Esophagus muscularis mucosa (tissue), 4 donors: ENCODE measurements at regions not wholly inside any gene's neighbourhood (a gene's known extent, or its start where the extent isn't known, plus 50 kb on each side); places are given as distances from the start of the nearest gene placed in this dataset.

Experiments
- DNase-seq: peaks from one replicate; pipeline ENCODE4 v3.0.0-alpha.2; 2017; ENCODE audit errors: extremely low spot score
- H3K27ac ChIP-seq, 4 donors: fragments of 200-600 bp; sonication (generic); replicated peaks in 1 of 4; 1 replicate in 3 of 4; 2 replicates in 1 of 4; pipeline ENCODE4 v1.5.1; 2016 to 2019; ENCODE audit warnings: mild to moderate bottlenecking in 1 of 4
- H3K27me3 ChIP-seq, 4 donors: fragments of 200-600 bp; sonication (generic); one replicate each; pipeline versions ENCODE4 v1.5.1 to v1.6.0; 2016 to 2019
- H3K36me3 ChIP-seq, 4 donors: fragments of 200-600 bp; sonication (generic); one replicate each; pipeline ENCODE4 v1.5.1; 2016 to 2019
- H3K4me1 ChIP-seq, 4 donors: fragments of 200-600 bp; sonication (generic); one replicate each; pipeline ENCODE4 v1.5.1; 2016 to 2019
- H3K4me3 ChIP-seq, 4 donors: fragments of 200-600 bp; sonication (generic); 1 replicate in 2 of 4; 2 replicates in 2 of 4; pipeline ENCODE4 v1.5.1; 2016 to 2019; ENCODE audit warnings: mild to moderate bottlenecking in 4 of 4, moderate library complexity in 1 of 4
- H3K9me3 ChIP-seq, 4 donors: fragments of 200-600 bp; sonication (generic); 1 replicate in 3 of 4; 2 replicates in 1 of 4; pipeline ENCODE4 v1.5.1; 2016 to 2019
- CTCF ChIP-seq, 3 experiments: fragments of 200-600 bp in 2 of 3; fragments of 450-650 bp in 1 of 3; sonication (generic) in 2 of 3; IDR thresholded peaks; one replicate each; pipeline ENCODE4 v1.5.1; 2017 to 2019; ENCODE audit warnings: antibody characterized with exemption in 3 of 3, mild to moderate bottlenecking in 2 of 3, moderate library complexity in 1 of 3
- EP300 ChIP-seq: sonication (generic); formaldehyde crosslinking; IDR thresholded peaks from one replicate; pipeline ENCODE4 v1.6.1; 2017; ENCODE audit warnings: antibody characterized with exemption
- POLR2A ChIP-seq: fragments of 450-650 bp; IDR thresholded peaks from one replicate; pipeline ENCODE4 v1.6.1; 2017; ENCODE audit warnings: antibody characterized with exemption, moderate library complexity, mild to moderate bottlenecking, low read depth
- POLR2AphosphoS5 ChIP-seq, 2 donors: sonication (generic); formaldehyde crosslinking; IDR thresholded peaks; one replicate each; pipeline ENCODE4 v1.6.1; 2017; ENCODE audit warnings: antibody characterized with exemption in 2 of 2
- WGBS: methylation state at CpG from one replicate; pipeline ENCODE4 v1.1.5; 2018; 5-methylcytosine and 5-hydroxymethylcytosine counted together
- intact Hi-C: fragments of 100-400 bp; cut with DNase I; formaldehyde crosslinking; loops from one replicate; pipeline ENCODE4 v1.15.1; 2023

- no peaks in the 10 kb centered on the region for H3K9me3 ChIP-seq
- no peaks in the 10 kb centered on the region for H3K4me1 ChIP-seq
- DNase-seq: no peak
- 84% methylated on average over 5 of the region's 5 CpGs for WGBS
- intact Hi-C loops: no loop called here
- no peak overlapping the region for H3K4me3 ChIP-seq
- H3K36me3 ChIP-seq: no peaks in the 10 kb centered on the region
- no peak overlapping the region for H3K27ac ChIP-seq
- H3K27me3 ChIP-seq: no peaks in the 10 kb centered on the region
- TF ChIP-seq POLR2AphosphoS5 (IDR thresholded peaks at IDR 0.05): no peak
- no peak for TF ChIP-seq CTCF (IDR thresholded peaks at IDR 0.05)
- no peak for TF ChIP-seq EP300
- no peak for TF ChIP-seq POLR2A
Observed at GRCh38 chr2:66137606-66138130, 297.3 kb upstream of the MEIS1 start.

DNA sequence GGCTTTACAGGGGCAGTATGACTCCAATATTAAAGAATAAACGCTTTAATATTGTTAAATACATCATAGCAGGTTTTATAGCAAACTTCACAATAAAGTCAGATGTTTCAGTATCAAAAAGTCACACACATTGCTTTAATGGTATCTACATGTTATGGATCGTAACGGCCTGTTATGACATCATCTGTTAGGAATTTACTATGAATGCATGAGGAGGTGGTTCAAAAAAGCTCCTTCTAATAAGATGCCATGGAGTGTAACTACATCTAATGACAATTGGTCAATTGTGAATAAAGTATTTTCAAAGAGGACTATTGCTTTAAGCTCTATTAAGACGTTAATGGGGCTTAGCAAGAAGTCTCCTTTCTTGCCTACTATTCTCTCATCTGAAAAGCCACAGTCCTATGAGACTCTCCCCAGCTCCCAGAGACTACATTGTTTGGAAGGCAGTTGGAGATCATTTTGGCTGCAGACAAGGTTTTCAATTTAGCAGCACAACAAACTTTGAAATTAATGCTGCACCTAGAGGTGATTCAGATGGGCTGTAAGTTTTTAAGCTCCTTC lies 300.7 kb upstream of the MEIS1 start:
- H3K9me3 ChIP-seq: no peaks in the 10 kb centered on the region
- TF ChIP-seq POLR2A: no peak
- TF ChIP-seq EP300: no peak
- TF ChIP-seq POLR2AphosphoS5 (IDR thresholded peaks at IDR 0.05): no peak
- TF ChIP-seq CTCF (IDR thresholded peaks at IDR 0.05): no peak
- no peaks in the 10 kb centered on the region for H3K36me3 ChIP-seq
- no peak for DNase-seq
- no peak overlapping the region for H3K4me3 ChIP-seq
- WGBS: 68% methylated on average over 4 of the region's 4 CpGs
- H3K4me1 ChIP-seq: no peaks in the 10 kb centered on the region
- no peaks in the 10 kb centered on the region for H3K27me3 ChIP-seq
- intact Hi-C loops: no loop called here
- no peak overlapping the region for H3K27ac ChIP-seq

DNA sequence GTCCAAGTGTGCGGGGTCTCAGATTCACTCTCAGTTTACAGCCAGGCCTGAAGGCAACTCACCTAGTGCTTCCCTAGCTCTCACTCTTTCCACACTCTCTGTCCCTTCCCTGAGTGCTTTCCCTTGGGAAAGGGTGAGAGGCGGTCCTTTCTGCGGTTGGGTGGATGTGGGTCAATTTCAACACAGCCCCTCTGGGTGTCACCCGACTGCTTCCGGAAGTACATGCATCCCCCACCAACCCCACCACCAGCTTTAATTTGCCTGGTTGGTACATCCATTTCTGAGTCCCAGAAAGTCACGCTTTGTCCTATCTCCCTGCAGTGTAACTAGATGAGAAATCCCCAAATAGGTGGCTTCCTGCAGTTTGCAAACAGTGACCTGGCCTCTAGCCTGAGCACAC lies 307.3 kb upstream of the MEIS1 start:
- no peaks in the 10 kb centered on the region for H3K36me3 ChIP-seq
- intact Hi-C loops: no loop called here
- H3K4me1 ChIP-seq: no peaks in the 10 kb centered on the region
- WGBS: 88% methylated on average over 6 of the region's 6 CpGs
- H3K4me3 ChIP-seq: no peak overlapping the region
- no peaks in the 10 kb centered on the region for H3K27me3 ChIP-seq
- H3K9me3 ChIP-seq: no peaks in the 10 kb centered on the region
- no peak for TF ChIP-seq POLR2A
- TF ChIP-seq POLR2AphosphoS5 (IDR thresholded peaks at IDR 0.05): no peak
- no peak for TF ChIP-seq CTCF (IDR thresholded peaks at IDR 0.05)
- no peak for TF ChIP-seq EP300
- peak; percentile 90 for DNase-seq
- no peak overlapping the region for H3K27ac ChIP-seq

- Histone ChIP-seq H3K4me3 (no peak overlapping the region), H3K36me3 (no peaks in the 10 kb centered on the region), H3K27me3 (no peaks in the 10 kb centered on the region), H3K27ac (no peak overlapping the region), H3K4me1 (no peaks in the 10 kb centered on the region), H3K9me3 (no peaks in the 10 kb centered on the region)
- 63% methylated on average over 5 of the region's 5 CpGs for WGBS
- no peak for TF ChIP-seq EP300
- no peak for TF ChIP-seq POLR2AphosphoS5 (IDR thresholded peaks at IDR 0.05)
- TF ChIP-seq CTCF (IDR thresholded peaks at IDR 0.05): no peak
- no peak for TF ChIP-seq POLR2A
- intact Hi-C loops: no loop called here
- DNase-seq: peak; percentile 57
Observed at GRCh38 chr2:66127061-66127460, 307.9 kb upstream of the MEIS1 start.

GRCh38 chr2:66125951-66126350 lies 309.0 kb upstream of the MEIS1 start:
- intact Hi-C loops: no loop called here
- WGBS: 94% methylated on average over 5 of the region's 5 CpGs
- H3K36me3 ChIP-seq: no peaks in the 10 kb centered on the region
- H3K9me3 ChIP-seq: no peaks in the 10 kb centered on the region
- no peaks in the 10 kb centered on the region for H3K4me1 ChIP-seq
- no peaks in the 10 kb centered on the region for H3K27me3 ChIP-seq
- no peak overlapping the region for H3K4me3 ChIP-seq
- no peak for DNase-seq
- no peak for TF ChIP-seq POLR2A
- no peak for TF ChIP-seq CTCF (IDR thresholded peaks at IDR 0.05)
- no peak for TF ChIP-seq EP300
- TF ChIP-seq POLR2AphosphoS5 (IDR thresholded peaks at IDR 0.05): no peak
- no peak overlapping the region for H3K27ac ChIP-seq
